Suppressor macrophage treated with lipopolysaccharide for 1 hour (primary cell): ENCODE measurements at regions not wholly inside any gene's neighbourhood (a gene's known extent, or its start where the extent isn't known, plus 50 kb on each side); places are given as distances from the start of the nearest gene placed in this dataset.

Source experiments
- DNase-seq, 3 donors: peaks; one replicate each; pipeline ENCODE4 v3.0.0-alpha.2; 2020 to 2022

DNA sequence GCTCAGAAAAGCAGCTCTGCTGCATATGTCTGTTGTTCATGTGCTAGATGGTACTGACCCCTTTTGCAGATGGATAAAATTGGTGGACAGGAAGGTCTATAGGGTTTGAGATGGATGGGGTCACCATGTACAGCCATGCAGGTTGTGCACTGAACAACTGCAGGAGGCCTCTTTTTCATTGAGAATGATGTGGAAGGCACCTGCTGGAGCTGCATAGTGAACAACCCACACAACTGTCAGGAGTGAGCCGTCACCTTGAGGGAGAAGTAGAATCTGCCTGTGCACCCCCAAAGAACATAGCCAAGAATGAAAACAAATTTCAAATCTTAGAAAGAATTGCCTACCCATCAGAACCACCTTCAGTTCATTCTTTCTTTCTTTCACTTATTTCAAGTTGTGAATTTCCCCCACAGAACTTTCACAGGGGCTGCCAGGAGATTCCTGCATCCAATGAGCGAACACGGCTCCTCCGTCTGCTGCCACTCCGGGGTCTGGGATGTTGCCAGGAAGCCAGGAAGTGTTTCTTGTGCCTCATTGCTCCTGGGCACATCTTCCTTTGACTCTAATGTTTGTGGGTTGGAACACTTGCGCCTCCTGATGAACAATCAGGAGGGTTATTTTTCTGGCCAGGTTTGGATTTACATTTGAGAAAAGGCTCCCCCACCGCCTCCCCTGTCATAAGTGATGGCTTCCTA is 53.7 kb upstream of the DOCK1 start:
- no peak for DNase-seq

DNA sequence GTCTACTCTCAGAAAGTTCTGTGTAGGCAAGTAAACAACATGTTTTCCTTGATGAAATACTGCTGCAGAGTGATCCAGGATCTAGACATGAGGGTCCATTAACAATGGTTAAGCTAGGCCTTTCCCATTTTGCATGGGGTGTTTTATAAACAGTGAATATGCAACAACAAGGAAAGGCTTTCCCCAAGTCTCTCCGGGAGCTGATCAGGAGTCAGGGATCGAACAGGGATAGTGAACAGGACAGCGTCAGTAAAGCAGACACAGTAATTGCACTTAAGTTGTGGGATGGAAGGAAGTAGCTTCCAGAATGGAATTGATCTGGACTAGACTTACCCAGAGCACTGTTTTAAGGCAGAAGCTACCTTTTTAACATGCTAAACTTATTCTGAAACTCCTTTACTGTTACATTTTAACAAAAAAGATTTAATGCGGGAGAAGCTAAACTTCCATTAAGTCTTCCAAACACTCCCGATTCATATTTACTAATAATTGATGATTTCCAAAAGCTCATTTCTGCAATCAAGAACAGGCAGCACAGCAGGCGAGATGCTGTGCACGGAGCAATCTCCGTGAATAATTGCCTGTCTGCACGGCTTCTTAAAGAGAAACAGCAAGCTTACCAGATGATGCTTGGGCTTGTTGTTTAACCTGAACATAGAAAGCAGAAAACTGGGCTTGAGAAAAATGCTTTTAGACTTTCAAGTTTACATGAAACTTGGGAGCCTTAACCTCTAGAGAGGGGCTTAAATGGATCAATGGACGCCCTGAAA is 50.3 kb upstream of the DOCK1 start:
- no peak for DNase-seq
